RCC 7860 (cell line): ENCODE measurements at regions not wholly inside any gene's neighbourhood (a gene's known extent, or its start where the extent isn't known, plus 50 kb on each side); places are given as distances from the start of the nearest gene placed in this dataset.

Experiments used
- DNase-seq: peaks from one replicate; pipeline ENCODE4 v3.0.0-alpha.2; 2015; ENCODE audit warnings: low spot score
- FAIRE-seq: peaks from 2 replicates; lab custom pipeline; 2012; peaks lifted over from hg19 to GRCh38; lab: Jason Lieb, UNC

DNA sequence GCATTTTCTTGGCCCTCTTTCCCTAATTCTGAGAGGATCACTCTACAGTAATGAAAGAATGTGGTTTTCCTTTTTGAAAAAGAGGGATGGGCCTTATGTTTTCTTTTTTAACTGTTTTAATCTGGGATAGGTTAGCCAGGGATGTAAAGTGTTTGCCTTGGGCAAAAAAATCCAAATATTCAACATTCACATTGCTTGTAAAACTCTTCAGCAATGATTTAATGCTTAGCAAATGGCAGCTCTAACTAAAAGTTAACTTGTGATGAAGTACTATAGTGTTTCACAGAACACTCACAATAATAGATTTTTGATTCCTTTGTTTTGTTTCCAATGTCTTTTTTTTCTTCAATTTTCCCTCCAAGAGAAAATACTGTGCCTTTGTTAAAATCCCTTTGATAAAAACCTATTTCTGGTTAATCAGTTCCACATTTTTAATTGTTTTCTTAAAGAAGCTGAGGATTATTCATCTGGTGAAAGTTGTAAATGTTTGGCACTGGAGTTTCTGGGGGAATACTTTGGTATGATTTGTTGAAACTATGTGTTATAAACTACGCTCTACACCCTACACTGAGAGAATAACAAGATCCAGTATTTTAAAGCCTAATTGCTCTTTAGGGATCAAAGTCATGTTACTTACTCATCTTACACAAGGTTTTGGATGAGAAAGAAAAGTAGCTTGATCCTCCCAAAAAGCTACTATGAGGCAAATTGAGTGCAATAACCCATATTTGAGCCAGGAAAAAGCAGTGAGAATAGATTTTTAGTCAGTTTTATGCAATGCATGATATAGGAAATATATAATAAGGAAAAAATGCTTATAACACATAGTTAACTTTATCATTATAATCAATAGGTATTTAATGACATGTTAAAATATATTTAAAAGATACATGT is 335.8 kb downstream of the EPHA7 start:
- no peak for FAIRE-seq
- no peak for DNase-seq

DNA sequence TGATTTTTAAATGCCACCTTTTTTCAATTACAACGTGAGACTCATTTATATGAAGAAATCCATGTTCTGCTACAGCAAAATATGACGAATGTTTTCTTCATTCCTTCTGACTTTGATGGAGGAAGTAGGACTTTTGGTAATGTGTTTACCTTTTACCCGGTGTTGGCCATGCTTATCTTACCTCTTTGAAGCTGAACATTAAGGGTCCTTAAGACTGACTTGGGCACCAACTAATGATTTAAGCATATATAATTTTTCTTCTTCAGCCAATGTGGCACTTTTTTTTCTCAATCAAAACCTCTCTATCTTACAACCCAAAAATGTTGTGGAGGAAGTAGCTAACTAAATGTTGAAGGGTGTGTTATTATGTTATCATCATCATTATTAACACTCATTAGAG is 337.5 kb downstream of the EPHA7 start:
- DNase-seq (no peak), FAIRE-seq (no peak)

DNA sequence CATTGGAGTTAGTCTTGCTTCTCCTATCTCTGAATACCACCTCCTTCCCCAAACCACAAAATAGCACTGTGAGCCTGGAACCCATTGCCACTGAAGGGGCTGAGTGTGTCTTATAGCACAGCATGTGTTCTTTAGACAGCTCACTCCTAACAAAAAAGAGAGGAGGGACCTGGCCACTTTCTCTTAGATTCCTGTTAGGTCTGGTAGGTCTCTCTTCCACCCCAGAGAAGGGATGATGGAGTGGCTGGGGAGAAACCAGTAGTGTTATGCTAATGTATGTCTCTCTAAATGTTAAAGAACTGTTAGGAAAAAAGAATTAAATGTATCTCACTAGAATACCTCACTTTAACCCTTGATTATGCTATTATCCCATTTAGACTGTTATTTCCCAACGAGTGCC is 340.3 kb downstream of the EPHA7 start:
- DNase-seq (no peak), FAIRE-seq (no peak)

DNA sequence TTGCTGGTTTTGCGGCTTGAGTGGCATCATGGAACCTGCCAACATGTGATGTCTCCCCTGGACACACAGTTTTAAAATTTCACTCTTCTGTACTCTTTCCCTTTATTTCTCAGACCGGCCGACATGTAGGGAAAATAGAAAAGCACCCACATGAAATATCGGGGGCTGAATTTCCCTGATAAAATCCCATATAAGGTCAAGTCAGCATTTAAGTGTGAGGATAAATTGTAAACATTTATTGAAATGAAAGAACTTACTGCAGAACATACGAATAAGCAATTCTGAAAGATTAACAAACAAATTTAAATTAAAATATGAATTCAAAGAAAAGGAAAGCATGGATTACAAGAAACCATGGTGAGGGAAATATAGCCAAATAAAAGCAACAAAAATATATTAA is 345.5 kb downstream of the EPHA7 start:
- FAIRE-seq (no peak), DNase-seq (no peak)

DNA sequence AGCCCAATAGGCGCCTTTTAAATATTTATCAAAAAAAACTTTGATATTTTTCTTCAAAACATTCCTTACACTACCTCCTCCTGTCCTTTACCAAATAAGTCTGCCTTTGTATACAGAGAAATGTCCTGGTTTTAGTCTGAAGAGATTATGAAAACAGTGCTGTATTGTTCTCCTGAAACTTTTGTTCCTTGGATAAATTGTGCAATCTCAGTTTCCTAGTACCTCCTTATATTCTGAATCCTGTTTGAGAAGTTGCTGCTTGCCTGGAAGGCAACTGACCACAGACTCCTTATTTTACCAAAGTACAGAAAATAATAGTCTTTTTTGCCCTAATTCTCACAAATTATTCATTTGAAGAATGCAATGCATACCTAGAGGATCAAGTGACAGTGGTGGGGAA is 349.5 kb downstream of the EPHA7 start:
- DNase-seq, result no peak
- FAIRE-seq, result no peak

DNA sequence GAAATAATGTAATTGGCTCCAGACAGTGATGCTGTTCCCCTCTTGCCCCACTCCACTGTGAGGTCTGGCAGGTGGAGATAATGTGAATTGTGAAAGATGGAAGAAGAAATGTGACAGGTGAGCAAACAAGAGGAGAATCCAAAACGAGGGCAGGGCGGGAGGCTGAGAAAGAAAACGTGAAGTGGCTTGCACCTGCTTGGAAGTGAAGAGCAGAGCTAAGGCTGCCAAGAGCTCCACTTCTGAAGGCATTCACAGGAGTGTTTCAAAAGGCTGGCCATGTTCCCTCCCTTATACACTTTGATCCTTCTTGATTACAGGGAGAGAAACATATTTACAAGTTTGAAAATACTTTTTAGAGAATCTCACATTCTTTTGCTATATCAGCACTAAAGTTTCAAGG is 359.4 kb downstream of the EPHA7 start:
- FAIRE-seq (no peak), DNase-seq (no peak)

DNA sequence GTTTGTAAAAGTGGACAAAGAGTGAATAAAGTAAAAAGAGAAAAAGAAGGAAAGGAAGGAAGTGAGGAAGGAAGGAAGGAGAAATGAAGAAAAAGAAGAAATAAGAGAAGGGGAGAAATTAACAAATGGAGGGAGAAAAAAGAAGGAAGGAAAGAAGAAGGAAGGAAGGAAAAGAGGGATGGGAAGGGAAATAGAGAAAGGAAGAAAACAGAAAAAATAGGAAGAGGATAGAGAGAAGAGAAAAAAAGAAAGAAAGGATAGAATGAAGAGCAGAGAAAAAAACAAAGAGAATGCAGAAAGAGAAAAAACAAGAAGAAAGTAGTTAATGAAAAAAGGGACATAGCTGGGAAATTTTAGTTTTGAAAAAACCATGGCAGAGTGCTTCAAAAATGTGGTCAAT is 361.8 kb downstream of the EPHA7 start:
- FAIRE-seq (no peak), DNase-seq (no peak)

DNA sequence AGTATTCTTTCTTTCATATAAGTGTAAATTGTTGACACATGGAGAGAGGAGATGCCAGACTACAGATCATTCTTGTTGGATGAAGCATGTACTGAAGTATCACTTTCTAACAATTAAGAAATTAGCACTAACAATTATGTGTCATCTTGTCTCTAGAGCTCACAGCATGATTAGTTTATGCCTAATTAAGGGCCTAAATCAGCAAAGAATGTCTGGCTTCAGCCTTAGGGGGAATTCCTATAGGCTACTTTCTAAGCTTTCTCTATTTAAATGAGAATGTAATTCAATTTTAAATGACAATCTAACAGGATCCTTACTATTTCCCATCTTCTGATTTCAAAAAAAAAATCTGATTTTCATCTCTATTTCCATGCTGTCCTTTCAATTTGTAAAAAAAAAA is 371.0 kb downstream of the EPHA7 start:
- DNase-seq, result no peak
- FAIRE-seq, result no peak

DNA sequence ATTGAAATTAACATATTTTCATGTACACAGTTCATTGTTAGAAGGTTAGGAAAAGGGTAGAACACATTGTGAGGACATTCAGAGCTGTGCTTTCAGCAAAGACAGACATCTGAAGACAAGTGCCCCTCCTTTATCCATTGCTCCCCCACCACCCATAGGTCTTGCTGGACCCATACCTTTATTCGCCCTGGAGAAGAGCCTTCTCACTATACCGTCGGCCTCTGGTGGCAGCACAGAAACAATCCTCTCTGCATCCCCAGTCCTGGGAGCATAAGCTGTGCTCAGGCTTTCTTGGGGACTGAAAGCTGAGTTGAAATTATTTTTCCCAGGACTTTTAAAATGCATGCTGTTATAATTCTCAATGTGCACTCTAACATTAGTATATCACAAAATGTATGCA is 372.3 kb downstream of the EPHA7 start:
- DNase-seq (no peak), FAIRE-seq (no peak)

DNA sequence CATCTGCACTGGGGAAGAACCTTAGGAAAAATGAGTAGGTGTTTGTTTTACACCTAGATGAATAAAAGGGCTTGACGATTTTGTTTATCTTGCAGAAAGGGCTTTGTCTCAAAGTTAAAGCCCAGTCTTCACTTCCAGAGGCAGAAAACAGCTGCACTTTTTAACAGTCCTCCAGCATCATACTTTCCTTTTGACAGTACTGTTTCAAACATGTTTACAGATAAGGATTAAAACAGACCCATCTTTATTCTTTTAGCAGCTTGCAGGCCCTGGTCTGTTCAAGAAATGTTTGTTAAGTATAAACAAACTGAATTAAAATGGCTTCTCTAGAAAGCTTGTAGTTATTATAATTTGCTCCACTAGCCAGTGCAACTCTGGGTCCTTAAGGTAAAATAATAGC is 374.2 kb downstream of the EPHA7 start:
- DNase-seq, result no peak
- FAIRE-seq, result no peak

DNA sequence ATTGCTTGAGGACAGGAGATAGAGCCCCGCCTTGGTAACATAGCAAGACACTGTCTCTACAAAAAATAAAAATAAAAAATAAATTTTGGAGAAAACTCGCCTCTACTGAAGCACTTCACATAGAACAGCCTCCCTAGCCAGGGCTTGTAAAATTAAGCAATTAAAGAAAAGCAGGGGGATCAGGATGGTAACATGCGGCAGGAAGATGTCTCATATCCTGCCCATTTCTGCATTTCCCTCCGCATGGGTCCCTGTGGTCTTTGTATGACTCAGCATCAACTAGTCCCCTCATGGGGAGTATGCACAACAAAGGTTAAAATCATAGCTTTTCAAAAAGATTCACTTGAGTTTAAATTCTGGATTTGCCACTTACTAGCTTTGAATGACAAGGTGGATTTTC is 379.0 kb downstream of the EPHA7 start:
- FAIRE-seq (no peak), DNase-seq (no peak)

DNA sequence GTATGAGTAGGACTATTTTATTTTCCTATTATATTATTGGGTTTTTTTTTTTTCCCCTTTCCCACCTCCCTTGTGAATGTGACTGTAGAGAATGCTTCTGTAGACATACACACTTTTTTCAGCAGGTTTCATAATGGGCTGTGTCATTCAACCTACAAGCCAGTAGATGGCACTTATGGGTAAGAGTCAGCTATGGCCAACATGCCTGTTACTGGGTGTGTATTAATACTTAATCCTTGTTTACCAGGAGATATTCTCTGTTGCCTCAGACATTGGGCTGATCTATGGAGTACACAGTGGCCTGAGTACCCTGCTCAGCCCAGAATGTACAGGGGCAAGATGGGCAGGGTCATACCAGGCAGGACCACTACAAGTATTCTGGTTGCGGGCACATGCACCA is 382.5 kb downstream of the EPHA7 start:
- no peak for FAIRE-seq
- DNase-seq, result no peak

DNA sequence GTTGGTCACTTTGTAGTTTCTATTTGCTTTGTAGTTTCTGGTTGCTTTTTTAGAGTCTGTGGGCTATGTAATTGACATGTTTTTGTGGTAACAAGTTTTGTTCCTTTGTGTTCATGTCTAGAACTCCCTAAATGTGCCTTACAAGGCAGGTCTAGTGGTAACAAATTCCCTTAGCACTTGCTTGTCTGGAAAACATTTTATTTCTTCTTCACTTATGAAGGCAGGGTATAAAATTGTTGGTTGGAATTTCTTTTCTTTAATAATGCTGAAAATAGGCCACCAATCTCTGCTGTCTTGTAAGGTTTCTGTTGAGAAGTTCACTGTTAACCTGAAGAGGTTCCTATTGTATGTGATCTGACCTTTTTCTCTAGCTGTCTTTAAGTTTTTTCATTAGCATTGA is 383.6 kb downstream of the EPHA7 start:
- FAIRE-seq (no peak), DNase-seq (no peak)

DNA sequence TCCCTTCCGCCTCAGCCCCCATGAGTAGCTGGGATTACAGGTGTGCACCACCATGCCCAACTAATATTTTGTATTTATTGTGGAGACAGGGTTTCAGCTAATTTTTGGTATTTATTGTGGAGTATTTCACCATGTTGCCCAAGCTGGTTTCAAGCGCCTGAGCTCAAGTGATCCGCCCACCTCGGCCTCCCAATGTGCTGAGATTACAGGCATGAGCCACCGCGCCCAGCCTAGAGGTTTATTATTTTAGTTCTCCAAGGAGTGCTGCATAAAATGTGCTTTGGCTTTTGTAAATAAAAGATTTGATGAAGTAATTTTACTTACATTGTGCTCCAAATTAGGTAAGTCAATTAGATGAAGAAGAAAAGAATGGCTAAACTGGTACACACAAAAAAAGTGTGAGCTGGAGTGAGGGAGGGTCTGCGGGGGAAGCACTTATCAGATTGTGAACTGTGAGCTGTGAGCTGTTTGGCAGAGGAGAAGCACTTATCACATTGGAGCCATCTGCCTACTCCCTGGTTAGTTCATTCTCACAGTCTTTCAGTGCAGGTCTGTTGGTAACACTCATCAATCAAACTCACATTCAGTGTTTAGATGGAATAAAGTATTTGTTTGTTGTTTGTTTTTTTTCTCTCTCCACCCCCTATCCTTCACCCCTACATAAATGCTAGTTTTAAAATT is 398.0 kb downstream of the EPHA7 start:
- DNase-seq (no peak), FAIRE-seq (no peak)

DNA sequence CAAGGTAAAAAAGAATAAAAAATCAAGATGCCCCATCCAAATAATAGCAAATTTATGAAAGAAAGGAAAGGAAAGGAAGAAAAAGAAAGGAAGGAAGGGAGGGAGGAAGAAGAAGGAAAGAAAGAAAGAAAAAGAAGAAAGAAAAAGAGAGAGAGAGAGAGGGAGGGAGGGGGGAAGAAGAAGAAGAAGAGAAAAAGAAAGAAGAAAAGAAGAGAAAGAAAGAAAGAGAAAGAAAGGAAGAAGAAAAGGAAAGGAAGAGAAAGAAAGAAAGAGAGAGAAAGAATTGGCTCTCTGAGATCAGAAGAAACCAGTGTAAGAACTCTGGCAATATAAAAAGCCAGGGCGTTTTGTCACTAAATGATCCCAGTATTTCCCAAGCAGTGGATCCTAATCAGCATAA is 401.7 kb downstream of the EPHA7 start:
- DNase-seq (no peak), FAIRE-seq (no peak)

DNA sequence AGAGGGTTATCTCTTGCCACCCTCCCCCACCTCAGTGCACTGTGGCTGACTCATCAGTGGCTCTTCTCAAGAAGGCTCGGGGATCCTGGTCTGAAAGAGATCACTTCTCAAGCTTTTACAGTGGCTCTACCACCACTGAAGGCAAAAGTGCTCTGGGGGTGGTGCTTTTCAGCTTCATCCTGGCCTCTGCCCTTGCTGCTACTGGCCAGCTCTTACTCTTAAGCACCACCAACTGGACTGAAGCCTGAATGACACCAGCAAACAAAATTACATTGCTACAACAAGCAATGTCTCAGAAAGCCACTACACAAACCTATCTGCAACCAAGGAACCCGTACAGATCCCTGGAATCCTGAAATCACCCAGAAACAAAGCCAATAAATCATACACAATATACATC is 402.1 kb downstream of the EPHA7 start:
- DNase-seq (no peak), FAIRE-seq (no peak)

DNA sequence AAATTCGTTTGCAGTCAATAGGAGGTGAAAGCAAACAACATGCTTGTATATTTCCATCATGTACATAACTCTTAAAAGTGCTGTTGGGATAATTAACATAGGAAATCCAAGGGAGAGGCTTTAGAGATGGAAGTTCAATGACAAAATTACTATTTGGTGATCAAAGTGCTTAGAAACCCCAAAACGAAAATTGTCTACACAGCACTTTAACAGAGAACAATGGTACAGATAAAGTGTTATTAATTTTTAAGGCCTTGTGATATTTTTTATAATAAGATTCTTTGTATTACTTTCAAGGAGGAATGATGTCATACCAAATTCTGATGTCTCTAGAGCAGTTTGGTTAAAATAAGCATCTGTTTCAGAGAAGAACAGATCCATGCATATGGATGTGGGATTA is 406.3 kb downstream of the EPHA7 start:
- DNase-seq, result no peak
- FAIRE-seq, result no peak

DNA sequence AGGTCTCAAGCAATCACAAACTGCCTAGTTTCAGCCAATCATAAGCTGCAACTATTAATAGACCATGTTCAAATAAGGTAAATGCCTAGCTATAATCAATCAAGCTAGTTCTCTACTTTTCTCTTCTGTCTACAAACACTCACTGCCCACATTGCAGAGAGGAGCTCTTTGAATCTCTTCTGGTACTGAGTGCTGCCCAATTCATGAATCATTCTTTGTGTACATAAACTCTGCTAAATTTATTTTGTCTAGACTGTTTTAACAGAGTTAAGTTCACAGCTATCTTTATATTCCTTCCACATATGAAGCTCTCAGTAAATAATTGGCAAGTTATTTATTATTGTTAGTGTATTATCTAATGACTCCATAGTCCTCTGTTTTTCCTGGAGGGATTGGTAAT is 411.0 kb downstream of the EPHA7 start:
- no peak for FAIRE-seq
- DNase-seq, result no peak

DNA sequence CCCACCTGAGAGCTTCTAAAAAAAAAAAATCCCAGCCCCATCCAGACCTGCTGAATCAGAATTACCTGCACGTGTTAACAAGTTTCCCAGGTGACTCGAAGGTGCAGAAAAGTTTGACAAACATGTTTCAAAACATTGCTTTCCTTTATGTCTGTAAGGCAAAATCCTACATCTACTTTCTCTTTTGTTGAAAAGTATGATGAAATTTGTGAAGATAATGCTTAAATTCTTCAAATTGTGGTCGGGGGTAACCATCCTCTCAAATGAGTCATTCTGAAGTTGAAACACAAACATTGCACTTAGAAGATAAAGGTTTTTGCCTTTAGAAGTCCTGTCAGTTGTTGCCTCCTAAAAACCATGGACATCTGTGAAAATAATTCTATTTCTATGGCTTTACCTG is 429.7 kb downstream of the EPHA7 start:
- FAIRE-seq, result no peak
- DNase-seq, result no peak

DNA sequence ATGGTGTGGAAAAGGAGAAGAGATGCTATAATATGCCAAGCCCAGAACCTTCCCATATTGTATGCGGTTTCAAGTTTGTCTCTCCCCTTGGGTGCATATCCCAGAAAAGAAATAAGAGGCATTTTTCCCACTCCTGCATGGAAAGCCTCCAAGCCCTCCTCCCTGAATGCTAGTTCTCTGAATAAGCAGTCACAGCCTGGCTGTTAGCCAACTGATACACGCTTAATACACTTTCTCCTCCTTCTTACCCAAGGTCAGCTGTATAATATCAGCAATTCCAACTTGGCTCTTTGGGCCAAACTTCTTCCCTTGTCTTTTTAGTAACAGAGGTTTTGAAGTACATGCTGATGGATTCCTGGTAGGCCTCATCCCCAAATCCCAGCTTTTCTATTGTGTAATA is 440.1 kb downstream of the EPHA7 start:
- DNase-seq (no peak), FAIRE-seq (no peak)

DNA sequence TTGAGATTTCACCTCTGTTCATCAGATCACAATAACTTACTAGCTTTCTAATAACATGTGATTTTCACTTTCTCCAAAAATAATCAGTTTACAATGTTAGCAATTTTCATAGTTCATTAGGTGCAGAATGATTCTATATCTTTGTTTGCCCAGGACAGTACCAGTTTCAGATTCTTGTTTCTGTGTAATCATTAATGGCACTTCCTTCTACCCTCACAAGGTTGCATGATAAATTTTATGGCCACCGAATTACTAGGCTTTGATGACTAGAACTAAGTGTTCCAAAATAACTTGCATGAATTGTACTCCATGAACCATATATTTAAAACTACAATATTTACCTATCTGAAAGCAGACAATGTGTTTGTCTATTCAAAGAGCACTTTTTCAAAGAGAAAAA is 442.3 kb downstream of the EPHA7 start:
- DNase-seq (no peak), FAIRE-seq (no peak)

DNA sequence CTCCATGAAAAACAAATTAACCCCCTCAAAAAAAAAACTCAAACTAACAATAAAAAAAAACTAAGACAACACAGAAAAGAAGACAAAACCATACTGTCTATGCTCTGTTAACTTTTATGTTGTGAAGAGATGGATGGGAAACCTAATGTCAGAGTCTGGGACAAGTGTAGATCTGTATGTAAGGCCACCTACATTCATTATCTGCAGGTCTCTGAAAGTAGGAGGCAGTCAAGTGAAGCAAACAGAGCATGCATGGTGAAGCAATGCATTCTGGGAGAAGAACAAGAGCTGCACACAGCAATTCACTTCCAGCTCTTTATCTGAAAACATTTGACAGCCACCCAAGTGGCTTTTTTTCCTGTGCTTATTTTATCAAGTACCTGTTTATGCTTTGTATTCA is 452.0 kb downstream of the EPHA7 start:
- DNase-seq, result no peak
- FAIRE-seq, result no peak

DNA sequence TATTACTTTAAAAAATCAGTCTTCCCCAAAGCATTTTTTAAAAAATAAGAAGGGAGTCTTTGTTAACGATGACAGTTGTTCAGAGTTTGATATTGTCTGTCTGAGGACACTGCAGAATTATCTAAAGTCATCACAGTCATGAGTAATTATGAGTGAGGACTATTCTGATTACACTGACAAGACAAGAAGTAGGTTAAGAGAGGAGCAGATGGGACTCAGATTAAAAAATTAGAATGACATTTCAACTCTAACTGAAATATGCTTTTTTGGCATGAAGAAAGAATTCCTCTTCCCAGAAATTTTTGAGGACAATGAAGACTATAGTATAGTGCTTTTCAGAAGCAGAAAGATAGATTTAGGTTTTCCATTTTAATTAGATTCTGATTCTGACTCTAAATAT is 456.5 kb downstream of the EPHA7 start:
- DNase-seq, result no peak
- FAIRE-seq, result no peak
